SU-DHL-6 (cell line): ENCODE measurements at regions not wholly inside any gene's neighbourhood (a gene's known extent, or its start where the extent isn't known, plus 50 kb on each side); places are given as distances from the start of the nearest gene placed in this dataset.
"Not testable (repeated sequence)": the region's sequence is repeated elsewhere in the genome, so short reads cannot be mapped to it uniquely, and the experiment has no call there.

Source experiments
- H2AFZ ChIP-seq: fragments of 200-600 bp; sonication (generic); 2 replicates; pipeline ENCODE4 v1.6.1; 2014; ENCODE audit warnings: low read depth, mild to moderate bottlenecking, moderate library complexity, mixed read lengths, antibody characterized with exemption, low read length; ENCODE audit not compliant: severe bottlenecking
- H3F3A ChIP-seq: fragments of 200-600 bp; shearing (Covaris generic); 2 replicates; pipeline ENCODE4 v1.6.0; 2016; ENCODE audit warnings: antibody characterized with exemption, mild to moderate bottlenecking; ENCODE audit not compliant: insufficient read depth
- H3K27ac ChIP-seq: fragments of 200-600 bp; sonication (generic); 2 replicates; pipeline ENCODE4 v1.5.1; 2016; ENCODE audit warnings: low read depth, mild to moderate bottlenecking, low read length, moderate library complexity, mixed read lengths
- H3K27me3 ChIP-seq: fragments of 200-600 bp; sonication (generic), shearing (Covaris generic); 2 replicates; pipeline ENCODE4 v1.6.0; 2014; ENCODE audit warnings: mild to moderate bottlenecking, low read length
- H3K36me3 ChIP-seq: fragments of 200-600 bp; sonication (generic); 2 replicates; pipeline ENCODE4 v1.6.1; 2014; ENCODE audit warnings: mild to moderate bottlenecking, low read length, mixed read lengths
- H3K4me2 ChIP-seq: fragments of 300-600, 200-600 bp; shearing (Covaris generic), sonication (generic); 2 replicates; pipeline ENCODE4 v1.6.0; 2014; ENCODE audit warnings: low read length, low read depth, mild to moderate bottlenecking; ENCODE audit not compliant: poor library complexity, severe bottlenecking
- H3K4me3 ChIP-seq: fragments of 200-600 bp; sonication (generic); 2 replicates; pipeline ENCODE4 v1.5.1; 2014; ENCODE audit warnings: antibody characterized with exemption, low read length, mild to moderate bottlenecking, mixed read lengths; ENCODE audit not compliant: insufficient read depth, poor library complexity, severe bottlenecking
- H3K79me2 ChIP-seq: fragments of 200-600 bp; sonication (generic); 2 replicates; pipeline ENCODE4 v1.6.1; 2014; ENCODE audit warnings: mild to moderate bottlenecking, low read length, moderate library complexity; ENCODE audit not compliant: insufficient read depth
- H3K9ac ChIP-seq: fragments of 200-600 bp; sonication (generic); 2 replicates; pipeline ENCODE4 v1.7.0; 2014; ENCODE audit warnings: mild to moderate bottlenecking, low read length
- H3K9me2 ChIP-seq: fragments of 200-600 bp; sonication (generic); replicated peaks from 2 replicates; pipeline ENCODE4 v1.6.1; 2014; ENCODE audit warnings: low read length; ENCODE audit not compliant: insufficient read depth
- H3K9me3 ChIP-seq: fragments of 200-600 bp; sonication (generic); 2 replicates; pipeline ENCODE4 v1.6.1; 2014; ENCODE audit warnings: low read length, mixed read lengths; ENCODE audit not compliant: insufficient read depth
- H4K20me1 ChIP-seq: fragments of 200-600 bp; sonication (generic); 2 replicates; pipeline ENCODE4 v1.6.1; 2014; ENCODE audit warnings: low read depth, mild to moderate bottlenecking, antibody characterized with exemption, low read length, moderate library complexity, mixed read lengths
- EZH2phosphoT487 ChIP-seq: fragments of 200-600 bp; sonication (generic), shearing (Covaris generic); conservative IDR thresholded peaks from 2 replicates; pipeline ENCODE4 v1.6.1; 2018; ENCODE audit warnings: mild to moderate bottlenecking, antibody characterized with exemption, low read length, moderate library complexity, mixed read lengths
- TF ChIP-seq, protein P1 (sequence below): fragments of 200-600 bp; sonication (generic); IDR thresholded peaks from one replicate; pipeline ENCODE4 v1.5.1; 2017; ENCODE audit warnings: antibody characterized with exemption, mild to moderate bottlenecking, low read length, moderate library complexity; ENCODE audit not compliant: insufficient read depth, poor library complexity, severe bottlenecking

DNA sequence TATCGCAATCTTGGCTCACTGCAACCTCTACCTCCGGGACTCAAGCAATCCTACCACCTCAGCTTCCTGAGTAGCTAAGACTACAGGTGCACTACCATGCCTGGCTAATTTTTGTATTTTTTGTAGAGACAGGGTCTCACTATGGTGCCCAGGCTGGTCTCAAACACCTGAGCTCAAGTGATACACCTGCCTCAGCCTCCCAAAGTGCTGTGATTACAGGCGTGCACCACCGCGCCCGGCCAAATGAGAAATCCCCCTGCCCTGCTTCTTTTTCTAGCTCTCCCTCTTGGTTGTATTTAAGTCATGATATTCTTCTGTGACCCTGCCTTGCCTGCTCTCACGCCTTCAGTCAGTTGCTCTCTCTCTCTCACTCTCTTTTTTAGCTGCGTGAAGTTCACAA is 157.0 kb upstream of the SH3BP4 start:
- H3K27ac ChIP-seq, result no peak overlapping the region
- TF ChIP-seq, protein P1, sequence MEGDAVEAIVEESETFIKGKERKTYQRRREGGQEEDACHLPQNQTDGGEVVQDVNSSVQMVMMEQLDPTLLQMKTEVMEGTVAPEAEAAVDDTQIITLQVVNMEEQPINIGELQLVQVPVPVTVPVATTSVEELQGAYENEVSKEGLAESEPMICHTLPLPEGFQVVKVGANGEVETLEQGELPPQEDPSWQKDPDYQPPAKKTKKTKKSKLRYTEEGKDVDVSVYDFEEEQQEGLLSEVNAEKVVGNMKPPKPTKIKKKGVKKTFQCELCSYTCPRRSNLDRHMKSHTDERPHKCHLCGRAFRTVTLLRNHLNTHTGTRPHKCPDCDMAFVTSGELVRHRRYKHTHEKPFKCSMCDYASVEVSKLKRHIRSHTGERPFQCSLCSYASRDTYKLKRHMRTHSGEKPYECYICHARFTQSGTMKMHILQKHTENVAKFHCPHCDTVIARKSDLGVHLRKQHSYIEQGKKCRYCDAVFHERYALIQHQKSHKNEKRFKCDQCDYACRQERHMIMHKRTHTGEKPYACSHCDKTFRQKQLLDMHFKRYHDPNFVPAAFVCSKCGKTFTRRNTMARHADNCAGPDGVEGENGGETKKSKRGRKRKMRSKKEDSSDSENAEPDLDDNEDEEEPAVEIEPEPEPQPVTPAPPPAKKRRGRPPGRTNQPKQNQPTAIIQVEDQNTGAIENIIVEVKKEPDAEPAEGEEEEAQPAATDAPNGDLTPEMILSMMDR, result no peak
- no peak for TF ChIP-seq EZH2phosphoT487
- no peaks in the 10 kb centered on the region for H3K9me2 ChIP-seq
- no peak overlapping the region for H2AFZ ChIP-seq
- no peak overlapping the region for H3K9ac ChIP-seq
- H3K79me2 ChIP-seq, result no peaks in the 10 kb centered on the region
- H3K9me3 ChIP-seq, result no peaks in the 10 kb centered on the region
- H3K4me2 ChIP-seq, result no peak overlapping the region
- H4K20me1 ChIP-seq, result no peaks in the 10 kb centered on the region
- no peaks in the 10 kb centered on the region for H3K36me3 ChIP-seq
- H3K27me3 ChIP-seq, result no peaks in the 10 kb centered on the region
- no peaks in the 10 kb centered on the region for H3F3A ChIP-seq
- no peak overlapping the region for H3K4me3 ChIP-seq

DNA sequence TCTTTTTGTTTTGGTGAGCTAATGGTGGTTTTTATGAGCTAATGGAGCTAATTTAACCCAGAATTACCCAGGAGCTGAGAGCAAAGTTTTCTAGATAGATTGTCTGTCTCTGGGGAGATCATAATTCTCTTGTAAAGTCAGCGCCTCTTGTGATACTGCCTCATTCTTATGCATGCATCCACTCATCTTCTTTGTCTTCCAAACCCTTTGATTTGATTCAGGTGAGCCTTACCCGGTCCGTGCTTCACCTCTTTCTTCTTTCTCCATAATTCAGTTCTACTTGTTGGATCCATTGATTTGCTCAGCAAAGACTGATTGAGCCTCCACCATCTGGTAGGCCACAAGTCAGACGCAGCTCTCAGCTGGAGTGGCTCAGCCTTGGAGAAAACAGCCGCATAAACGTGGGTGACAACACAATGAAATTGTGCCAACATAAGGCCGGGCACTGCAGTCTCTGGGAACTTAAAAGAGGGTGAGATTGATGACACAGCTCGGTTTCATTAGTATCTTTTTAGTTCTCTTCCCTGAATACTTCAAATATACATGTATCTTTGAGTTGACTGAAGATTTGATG is 158.5 kb upstream of the SH3BP4 start:
- Histone ChIP-seq H3K4me3 (no peak overlapping the region), H3K79me2 (no peaks in the 10 kb centered on the region)

DNA sequence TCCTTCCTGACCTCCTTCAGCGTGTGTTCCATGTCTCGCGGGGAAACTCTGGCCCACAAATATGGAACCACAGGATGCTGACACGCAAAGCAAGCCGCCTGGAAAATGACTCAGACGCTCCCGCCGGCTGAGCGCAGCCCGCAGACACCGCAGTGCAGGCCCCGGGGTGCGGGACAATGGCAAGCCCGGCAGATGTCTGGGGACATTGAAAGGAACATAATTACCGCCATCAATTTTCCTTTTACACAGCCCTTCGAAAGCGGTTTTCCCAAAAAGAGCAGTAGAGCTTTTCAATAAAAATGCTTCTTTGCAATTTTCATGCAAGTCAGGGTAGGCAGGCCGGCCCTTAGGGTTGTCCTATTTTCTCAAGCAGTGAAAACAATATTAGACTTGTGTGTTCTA is 159.2 kb upstream of the SH3BP4 start:
- Histone ChIP-seq H3K4me3 (no peak overlapping the region), H4K20me1 (no peaks in the 10 kb centered on the region), H3K9ac (no peak overlapping the region), H3K9me2 (no peaks in the 10 kb centered on the region), H3F3A (no peaks in the 10 kb centered on the region), H3K79me2 (no peaks in the 10 kb centered on the region), H3K27me3 (no peaks in the 10 kb centered on the region), H3K9me3 (no peaks in the 10 kb centered on the region), H2AFZ (no peak overlapping the region), H3K4me2 (no peak overlapping the region), H3K36me3 (no peaks in the 10 kb centered on the region), H3K27ac (no peak overlapping the region)
- TF ChIP-seq, protein P1, result no peak
- TF ChIP-seq EZH2phosphoT487, result no peak

More for the DNA sequence above, 158.5 kb upstream of the SH3BP4 start:
- Histone ChIP-seq H3K27me3 (no peaks in the 10 kb centered on the region), H3K9me2 (no peaks in the 10 kb centered on the region), H4K20me1 (no peaks in the 10 kb centered on the region), H3F3A (no peaks in the 10 kb centered on the region), H2AFZ (no peak overlapping the region), H3K4me2 (no peak overlapping the region), H3K9me3 (no peaks in the 10 kb centered on the region), H3K9ac (no peak overlapping the region), H3K27ac (no peak overlapping the region), H3K36me3 (no peaks in the 10 kb centered on the region)
- TF ChIP-seq, protein P1, result no peak
- TF ChIP-seq EZH2phosphoT487, result no peak

DNA sequence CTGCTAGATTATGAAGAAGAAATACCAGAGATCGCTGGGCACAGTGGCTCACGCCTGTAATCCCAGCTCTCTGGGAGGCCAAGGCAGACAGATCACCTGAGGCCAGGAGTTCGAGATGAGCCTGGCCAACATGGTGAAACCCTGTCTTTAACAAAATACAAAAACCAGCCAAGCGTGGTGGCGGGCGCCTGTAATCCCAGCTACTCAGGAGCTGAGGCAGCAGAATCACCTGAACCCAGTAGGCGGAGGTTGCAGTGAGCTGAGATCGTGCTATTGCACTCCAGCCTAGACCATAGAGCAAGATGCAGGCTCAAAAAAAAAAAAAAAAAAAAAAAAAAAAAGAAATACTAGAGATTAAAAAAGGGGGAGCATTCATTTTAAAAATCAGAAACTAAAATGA is 159.7 kb upstream of the SH3BP4 start:
- H3K9me3 ChIP-seq, H3K27ac ChIP-seq, H4K20me1 ChIP-seq, H3K9ac ChIP-seq, H3K79me2 ChIP-seq, H3K4me2 ChIP-seq, H2AFZ ChIP-seq, H3K4me3 ChIP-seq, H3K27me3 ChIP-seq, H3K9me2 ChIP-seq, H3K36me3 ChIP-seq, H3F3A ChIP-seq: not testable (repeated sequence)
